ENCODE measurements at regions not wholly inside any gene's neighbourhood (a gene's known extent, or its start where the extent isn't known, plus 50 kb on each side); places are given as distances from the start of the nearest gene placed in this dataset.

DNA sequence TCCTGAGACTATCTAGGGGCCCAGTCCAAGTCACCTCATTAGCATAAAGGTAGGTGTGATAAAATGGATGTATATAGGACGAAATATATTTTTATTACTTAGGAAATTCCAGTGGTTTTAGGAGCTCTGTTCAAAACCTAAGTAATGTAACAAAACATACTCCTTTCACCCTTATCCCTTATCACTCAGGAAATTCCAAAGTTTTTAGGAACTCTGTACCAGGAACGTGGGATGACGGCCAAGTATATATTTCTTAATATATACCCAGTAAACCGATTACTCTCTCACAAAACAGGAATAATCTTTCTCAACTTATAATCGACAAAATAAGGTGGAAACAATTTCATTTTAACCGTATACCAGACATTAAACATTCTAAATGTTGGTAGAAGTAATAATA, 195.7 kb downstream of the ZPLD1 start:
- TF ChIP-seq, protein P1, sequence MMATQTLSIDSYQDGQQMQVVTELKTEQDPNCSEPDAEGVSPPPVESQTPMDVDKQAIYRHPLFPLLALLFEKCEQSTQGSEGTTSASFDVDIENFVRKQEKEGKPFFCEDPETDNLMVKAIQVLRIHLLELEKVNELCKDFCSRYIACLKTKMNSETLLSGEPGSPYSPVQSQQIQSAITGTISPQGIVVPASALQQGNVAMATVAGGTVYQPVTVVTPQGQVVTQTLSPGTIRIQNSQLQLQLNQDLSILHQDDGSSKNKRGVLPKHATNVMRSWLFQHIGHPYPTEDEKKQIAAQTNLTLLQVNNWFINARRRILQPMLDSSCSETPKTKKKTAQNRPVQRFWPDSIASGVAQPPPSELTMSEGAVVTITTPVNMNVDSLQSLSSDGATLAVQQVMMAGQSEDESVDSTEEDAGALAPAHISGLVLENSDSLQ (IDR thresholded peaks at IDR 0.05), result no peak
- no peak for TF ChIP-seq ZNF384 (IDR thresholded peaks at IDR 0.05)
- TF ChIP-seq FOXK2 (IDR thresholded peaks at IDR 0.05), result no peak
- TF ChIP-seq TARDBP (IDR thresholded peaks at IDR 0.05), result no peak
- no peak for TF ChIP-seq SUZ12 (IDR thresholded peaks at IDR 0.05)
- TF ChIP-seq FOXA1 (IDR thresholded peaks at IDR 0.05), result no peak
- no peak for TF ChIP-seq CTBP1 (IDR thresholded peaks at IDR 0.05; ENCODE audit: borderline replicate concordance)
- no peak for TF ChIP-seq ARNT (IDR thresholded peaks at IDR 0.05)
- no peak for TF ChIP-seq BHLHE40 (IDR thresholded peaks at IDR 0.05; ENCODE audit: borderline replicate concordance)
- no peak for TF ChIP-seq ELF4 (IDR thresholded peaks at IDR 0.05)
- no peak for TF ChIP-seq HDGF (IDR thresholded peaks at IDR 0.05; ENCODE audit: borderline replicate concordance)
- no peak for TF ChIP-seq NFRKB (IDR thresholded peaks at IDR 0.05)
- no peak for TF ChIP-seq L3MBTL2 (conservative IDR thresholded peaks at IDR 0.05)
- no peak for TF ChIP-seq FOXM1 (IDR thresholded peaks at IDR 0.05; ENCODE audit: borderline replicate concordance)
- no peak for TF ChIP-seq LEF1 (IDR thresholded peaks at IDR 0.05; ENCODE audit: borderline replicate concordance)
- TF ChIP-seq SP1 (IDR thresholded peaks at IDR 0.05), result no peak

DNA sequence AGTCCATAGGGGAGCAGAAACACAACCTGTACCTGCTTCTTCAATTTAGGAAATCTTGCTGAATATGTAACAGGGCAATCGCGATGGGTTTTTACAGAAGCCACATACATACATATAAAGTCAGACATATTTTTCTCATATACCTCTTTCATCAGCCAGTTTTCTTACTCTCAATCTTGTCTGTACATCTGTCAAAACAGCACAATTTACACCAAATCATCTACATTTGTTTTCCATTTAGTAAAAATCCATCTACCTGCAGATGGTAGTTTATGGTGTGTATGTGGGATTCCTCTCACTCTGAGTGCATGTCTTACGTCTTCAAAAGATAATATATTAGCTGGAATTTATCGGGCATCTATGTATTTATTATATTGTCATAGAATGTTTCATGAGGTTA, 208.7 kb downstream of the ZPLD1 start:
- CTCF ChIA-PET, result no interaction called here
- no peak for TF ChIP-seq L3MBTL2 (conservative IDR thresholded peaks at IDR 0.05)
- no peak for TF ChIP-seq HDGF (IDR thresholded peaks at IDR 0.05; ENCODE audit: borderline replicate concordance)
- TF ChIP-seq SP1 (IDR thresholded peaks at IDR 0.05), result no peak
- TF ChIP-seq LEF1 (IDR thresholded peaks at IDR 0.05; ENCODE audit: borderline replicate concordance), result no peak
- no peak for TF ChIP-seq ZNF384 (IDR thresholded peaks at IDR 0.05)
- TF ChIP-seq ELF4 (IDR thresholded peaks at IDR 0.05), result no peak
- no peak for TF ChIP-seq BHLHE40 (IDR thresholded peaks at IDR 0.05; ENCODE audit: borderline replicate concordance)
- TF ChIP-seq FOXM1 (IDR thresholded peaks at IDR 0.05; ENCODE audit: borderline replicate concordance), result no peak
- TF ChIP-seq ARNT (IDR thresholded peaks at IDR 0.05), result no peak
- DNase-seq (ENCODE audit: extremely low spot score), result no peak
- POLR2A ChIA-PET, result no interaction called here

More for the DNA sequence above, 195.7 kb downstream of the ZPLD1 start:
- ChIA-PET CTCF (no interaction called here), POLR2A (no interaction called here)
- no peak for DNase-seq (ENCODE audit: extremely low spot score)

DNA sequence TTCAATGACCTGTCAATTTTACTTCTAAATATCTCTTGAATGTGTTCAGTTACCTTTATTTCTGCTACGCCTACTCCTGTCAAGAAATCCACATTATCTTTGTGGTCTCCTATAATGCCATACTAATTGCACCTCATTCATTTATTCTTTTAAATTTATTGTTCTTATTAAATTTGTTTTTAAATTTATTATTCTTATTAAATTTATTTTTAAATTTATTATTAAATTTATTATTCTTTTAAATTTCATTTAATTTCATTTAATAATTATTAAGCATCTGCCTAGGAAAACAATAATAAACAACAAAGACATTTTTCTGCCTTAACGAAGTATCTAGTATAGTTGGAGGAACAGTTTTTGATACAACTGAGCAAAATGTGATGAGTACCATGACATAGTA, 211.7 kb downstream of the ZPLD1 start:
- TF ChIP-seq BHLHE40 (IDR thresholded peaks at IDR 0.05; ENCODE audit: borderline replicate concordance) (no peak), FOXK2 (IDR thresholded peaks at IDR 0.05) (no peak), ARNT (IDR thresholded peaks at IDR 0.05) (no peak), LEF1 (IDR thresholded peaks at IDR 0.05; ENCODE audit: borderline replicate concordance) (no peak), FOXM1 (IDR thresholded peaks at IDR 0.05; ENCODE audit: borderline replicate concordance) (no peak)
- POLR2A ChIA-PET, result no interaction called here
- CTCF ChIA-PET, result no interaction called here
- DNase-seq (ENCODE audit: extremely low spot score), result no peak

DNA sequence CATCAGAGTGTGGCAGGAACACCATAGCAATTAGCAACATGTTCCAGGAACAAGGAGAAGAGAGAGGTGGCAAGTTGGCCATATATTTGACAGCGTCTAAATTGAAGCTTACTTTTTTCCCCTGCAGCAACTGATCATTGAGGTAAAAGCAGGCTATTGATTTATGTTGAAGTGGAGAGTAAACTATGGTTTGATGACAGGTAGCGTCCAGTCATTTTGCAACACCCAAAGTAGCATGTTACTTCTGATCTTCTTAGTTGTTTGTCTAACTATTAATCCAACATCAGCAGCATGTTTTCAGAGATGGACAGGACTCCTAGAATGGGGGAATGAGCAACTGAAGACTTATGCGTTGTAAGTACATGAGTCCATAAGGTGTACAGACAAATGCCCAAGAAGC, 225.8 kb downstream of the ZPLD1 start:
- TF ChIP-seq TARDBP (IDR thresholded peaks at IDR 0.05) (no peak), HDGF (IDR thresholded peaks at IDR 0.05; ENCODE audit: borderline replicate concordance) (no peak), ARNT (IDR thresholded peaks at IDR 0.05) (no peak), ELF4 (IDR thresholded peaks at IDR 0.05) (no peak), FOXA1 (IDR thresholded peaks at IDR 0.05) (no peak), NFRKB (IDR thresholded peaks at IDR 0.05) (no peak), SUZ12 (IDR thresholded peaks at IDR 0.05) (no peak), FOXK2 (IDR thresholded peaks at IDR 0.05) (no peak), LEF1 (IDR thresholded peaks at IDR 0.05; ENCODE audit: borderline replicate concordance) (no peak), L3MBTL2 (conservative IDR thresholded peaks at IDR 0.05) (no peak), ZNF384 (IDR thresholded peaks at IDR 0.05) (no peak)
- TF ChIP-seq, protein P1 (IDR thresholded peaks at IDR 0.05), result no peak
- ChIA-PET CTCF (no interaction called here), POLR2A (no interaction called here)
- no peak for DNase-seq (ENCODE audit: extremely low spot score)

DNA sequence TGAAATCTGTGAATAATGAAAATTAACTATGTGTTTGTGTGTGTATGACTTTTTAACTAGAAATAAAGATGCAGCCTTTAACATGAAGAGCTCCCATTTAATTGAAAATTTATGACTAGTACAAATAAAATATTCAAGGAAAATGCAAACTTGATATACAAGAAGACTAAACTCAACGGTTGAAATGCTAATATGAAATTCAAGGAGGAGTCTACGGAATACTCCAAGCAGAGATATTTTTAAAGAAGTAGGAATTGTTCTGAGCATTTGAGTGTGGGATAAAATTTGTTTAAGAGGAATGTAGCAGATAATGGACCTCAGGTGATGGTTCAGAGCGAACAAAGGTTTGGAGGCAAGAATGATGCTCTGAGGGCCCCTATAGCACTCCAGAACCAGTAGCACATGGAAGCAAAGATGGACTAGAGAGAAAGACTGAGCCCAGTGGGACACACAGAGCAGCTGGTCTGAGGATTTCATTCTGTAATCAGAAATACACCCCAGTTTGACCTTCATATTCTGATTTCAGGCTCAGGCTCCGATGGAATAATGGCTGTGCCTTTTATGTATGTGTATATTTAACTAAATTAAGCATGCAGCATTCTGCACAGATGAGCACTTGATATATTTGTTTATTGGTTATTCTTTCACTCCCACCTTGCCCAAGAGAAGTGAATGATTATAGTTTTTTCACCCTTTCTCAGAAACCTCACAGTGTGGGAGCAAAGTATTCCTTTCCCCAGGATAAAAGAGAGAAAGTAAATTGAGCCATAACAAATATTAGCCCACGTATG, 227.1 kb downstream of the ZPLD1 start:
- ChIA-PET POLR2A (no interaction called here), CTCF (interaction anchor here (1.5 kb wide), 1 partner anchor 12 kb away, joined by 3 read pairs; no protein-coding TSS in a partner anchor)
- DNase-seq (ENCODE audit: extremely low spot score), result no peak
- TF ChIP-seq SUZ12 (IDR thresholded peaks at IDR 0.05) (no peak), CTBP1 (IDR thresholded peaks at IDR 0.05; ENCODE audit: borderline replicate concordance) (no peak), FOXM1 (IDR thresholded peaks at IDR 0.05; ENCODE audit: borderline replicate concordance) (no peak), SP1 (IDR thresholded peaks at IDR 0.05) (no peak), HDGF (IDR thresholded peaks at IDR 0.05; ENCODE audit: borderline replicate concordance) (no peak), ZNF384 (IDR thresholded peaks at IDR 0.05) (no peak), TARDBP (IDR thresholded peaks at IDR 0.05) (no peak), ARNT (IDR thresholded peaks at IDR 0.05) (no peak), L3MBTL2 (conservative IDR thresholded peaks at IDR 0.05) (no peak), BHLHE40 (IDR thresholded peaks at IDR 0.05; ENCODE audit: borderline replicate concordance) (no peak), FOXA1 (IDR thresholded peaks at IDR 0.05) (no peak), ELF4 (IDR thresholded peaks at IDR 0.05) (no peak), NFRKB (IDR thresholded peaks at IDR 0.05) (no peak)
- TF ChIP-seq, protein P1 (IDR thresholded peaks at IDR 0.05), result no peak

DNA sequence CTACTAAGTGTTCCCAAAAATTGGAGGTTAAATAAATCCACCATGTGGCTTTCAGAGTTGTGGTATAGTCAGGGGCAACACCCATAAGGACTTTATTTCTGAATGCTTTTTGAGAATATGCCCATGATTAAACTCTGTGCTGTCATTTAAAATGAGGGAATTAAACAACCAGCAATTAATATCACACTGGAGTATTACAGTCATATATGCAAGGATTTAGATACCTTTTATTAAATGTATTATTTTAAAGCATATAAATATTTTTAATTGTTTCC, 227.6 kb downstream of the ZPLD1 start:
- no peak for TF ChIP-seq NFRKB (IDR thresholded peaks at IDR 0.05)
- TF ChIP-seq TARDBP (IDR thresholded peaks at IDR 0.05), result no peak
- TF ChIP-seq BHLHE40 (IDR thresholded peaks at IDR 0.05; ENCODE audit: borderline replicate concordance), result no peak
- TF ChIP-seq FOXM1 (IDR thresholded peaks at IDR 0.05; ENCODE audit: borderline replicate concordance), result no peak
- TF ChIP-seq ELF4 (IDR thresholded peaks at IDR 0.05), result no peak
- no peak for TF ChIP-seq SP1 (IDR thresholded peaks at IDR 0.05)
- TF ChIP-seq FOXA1 (IDR thresholded peaks at IDR 0.05), result no peak
- TF ChIP-seq CTBP1 (IDR thresholded peaks at IDR 0.05; ENCODE audit: borderline replicate concordance), result no peak
- TF ChIP-seq, protein P1 (IDR thresholded peaks at IDR 0.05), result no peak
- TF ChIP-seq ARNT (IDR thresholded peaks at IDR 0.05), result no peak
- TF ChIP-seq FOXK2 (IDR thresholded peaks at IDR 0.05), result no peak
- no peak for TF ChIP-seq HDGF (IDR thresholded peaks at IDR 0.05; ENCODE audit: borderline replicate concordance)
- no peak for TF ChIP-seq LEF1 (IDR thresholded peaks at IDR 0.05; ENCODE audit: borderline replicate concordance)
- no peak for TF ChIP-seq L3MBTL2 (conservative IDR thresholded peaks at IDR 0.05)
- TF ChIP-seq ZNF384 (IDR thresholded peaks at IDR 0.05), result no peak
- TF ChIP-seq SUZ12 (IDR thresholded peaks at IDR 0.05), result no peak
- ChIA-PET CTCF (interaction anchor here (1.5 kb wide), 1 partner anchor 11 kb away, joined by 3 read pairs; no protein-coding TSS in a partner anchor), POLR2A (no interaction called here)
- no peak for DNase-seq (ENCODE audit: extremely low spot score)

All from HEK293T (cell line).